ENCODE measurements at regions not wholly inside any gene's neighbourhood (a gene's known extent, or its start where the extent isn't known, plus 50 kb on each side); places are given as distances from the start of the nearest gene placed in this dataset.

GRCh38 chr11:105208019-105208418 lies 68.5 kb upstream of the CARD18 start:
- ATAC-seq (no peak), FAIRE-seq (no peak), DNase-seq (ENCODE audit: extremely low read depth in 1 of 4, low spot score in 3 of 4) (no peak)
- 5% methylated on average over 4 of the region's 4 CpGs for WGBS (ENCODE audit: insufficient coverage, low coverage, missing lambda C conversion rate)
- Histone ChIP-seq H3K27me3 (ENCODE audit: control insufficient read depth in 2 of 2, insufficient read depth in 2 of 2, low read length in 2 of 2) (no peaks in the 10 kb centered on the region), H3K36me3 (ENCODE audit: control insufficient read depth, insufficient read depth, low read length) (no peaks in the 10 kb centered on the region), H4K20me1 (replicated peaks; ENCODE audit: control insufficient read depth, insufficient read depth, low read length) (no peaks in the 10 kb centered on the region), H3K27ac (ENCODE audit: extremely low read depth, low read depth, low read length) (no peak overlapping the region), H3K9ac (ENCODE audit: insufficient read depth in 1 of 2, low read depth in 2 of 2, low read length in 2 of 2) (no peak overlapping the region), H3K4me1 (replicated peaks in 1 of 2; ENCODE audit: control insufficient read depth in 2 of 2, insufficient read depth in 2 of 2, low read length in 2 of 2) (no peaks in the 10 kb centered on the region), H3K79me2 (ENCODE audit: control insufficient read depth, insufficient read depth, low read length) (no peaks in the 10 kb centered on the region), H3K9me1 (ENCODE audit: control insufficient read depth, insufficient read depth, low read length) (no peaks in the 10 kb centered on the region), H3K9me3 (replicated peaks; ENCODE audit: control insufficient read depth, insufficient read depth, low read depth, low read length) (no peaks in the 10 kb centered on the region), H3K4me3 (no peak overlapping the region), H2AFZ (ENCODE audit: low read depth, low read length) (no peak overlapping the region), H3K4me2 (ENCODE audit: insufficient read depth, low read length) (no peak overlapping the region)
- CTCF ChIA-PET (ENCODE audit: low intra/inter-chr PET ratio): no interaction called here
- BruUV-seq (replicated peaks): no TSS peak
- intact Hi-C loops (cut with micrococcal nuclease) (no loop called here), in situ Hi-C loops (cut with MboI) (no loop called here)
- no peak for TF ChIP-seq ZNF217 (CRISPR knock-in tag; IDR thresholded peaks at IDR 0.05)
- TF ChIP-seq SMC3 (conservative IDR thresholded peaks at IDR 0.05; ENCODE audit: insufficient read depth, low read depth, low read length): no peak
- TF ChIP-seq CREB5 (CRISPR knock-in tag; IDR thresholded peaks at IDR 0.05): no peak
- TF ChIP-seq ZSCAN32 (CRISPR knock-in tag; IDR thresholded peaks at IDR 0.05): no peak
- TF ChIP-seq MITF (IDR thresholded peaks at IDR 0.05): no peak
- TF ChIP-seq PURB (CRISPR knock-in tag; IDR thresholded peaks at IDR 0.05; ENCODE audit: low read depth): no peak
- TF ChIP-seq COPS2 (conservative IDR thresholded peaks at IDR 0.05): no peak
- TF ChIP-seq MXI1 (IDR thresholded peaks at IDR 0.05; ENCODE audit: low read depth, low read length): no peak
- TF ChIP-seq ZBTB8A (IDR thresholded peaks at IDR 0.05; ENCODE audit: partially characterized antibody): no peak
- POLR2A ChIA-PET: no interaction called here
